ENCODE measurements at regions not wholly inside any gene's neighbourhood (a gene's known extent, or its start where the extent isn't known, plus 50 kb on each side); places are given as distances from the start of the nearest gene placed in this dataset.
"Not testable (repeated sequence)": the region's sequence is repeated elsewhere in the genome, so short reads cannot be mapped to it uniquely, and the experiment has no call there.

- Histone ChIP-seq H3K4me3 (ENCODE audit: low read depth in 1 of 2, low read length in 2 of 2) (no peak overlapping the region), H3K27me3 (ENCODE audit: insufficient read depth, low read length, poor library complexity) (no peaks in the 10 kb centered on the region), H3K9me3 (ENCODE audit: insufficient read depth, low read length, severe bottlenecking) (no peaks in the 10 kb centered on the region), H4K20me1 (ENCODE audit: insufficient read depth, low read length) (no peaks in the 10 kb centered on the region), H3K79me2 (ENCODE audit: insufficient read depth, low read length) (no peaks in the 10 kb centered on the region), H3K4me1 (ENCODE audit: insufficient read depth, low read length) (no peaks in the 10 kb centered on the region), H3K9ac (ENCODE audit: low read depth, low read length) (no peak overlapping the region), H3K4me2 (ENCODE audit: insufficient read depth, low read length) (no peak overlapping the region), H3K36me3 (ENCODE audit: insufficient read depth, low read length) (no peaks in the 10 kb centered on the region), H2AFZ (ENCODE audit: low read depth, low read length) (no peak overlapping the region), H3K27ac (ENCODE audit: low read length) (no peak overlapping the region)
- DNase-seq, result no peak
- ATAC-seq (ENCODE audit: insufficient read depth, low read depth), result no peak
- TF ChIP-seq CTCF (IDR thresholded peaks at IDR 0.05; ENCODE audit: borderline replicate concordance, extremely low read depth, low read length, poor library complexity, severe bottlenecking), result no peak
- no peak for TF ChIP-seq EZH2 (IDR thresholded peaks at IDR 0.05; ENCODE audit: borderline replicate concordance, low read depth, low read length, severe bottlenecking)
These were observed 142.2 kb upstream of the LRRC3B start for GRCh38 chr3:26480377-26480776.

- DNase-seq, result no peak
These were observed 138.4 kb upstream of the LRRC3B start for GRCh38 chr3:26484140-26484539.

GRCh38 chr3:26498271-26498670 is 124.3 kb upstream of the LRRC3B start:
- H3K4me2 ChIP-seq (ENCODE audit: insufficient read depth, low read length), result no peak overlapping the region
- TF ChIP-seq CTCF (IDR thresholded peaks at IDR 0.05; ENCODE audit: borderline replicate concordance, extremely low read depth, low read length, poor library complexity, severe bottlenecking) (no peak), EZH2 (IDR thresholded peaks at IDR 0.05; ENCODE audit: borderline replicate concordance, low read depth, low read length, severe bottlenecking) (no peak)
- no peak overlapping the region for H3K9ac ChIP-seq (ENCODE audit: low read depth, low read length)
- no peaks in the 10 kb centered on the region for H3K79me2 ChIP-seq (ENCODE audit: insufficient read depth, low read length)
- H3K36me3 ChIP-seq (ENCODE audit: insufficient read depth, low read length), result no peaks in the 10 kb centered on the region
- DNase-seq, result no peak
- no peaks in the 10 kb centered on the region for H3K27me3 ChIP-seq (ENCODE audit: insufficient read depth, low read length, poor library complexity)
- H3K27ac ChIP-seq (ENCODE audit: low read length), result no peak overlapping the region
- no peak for ATAC-seq (ENCODE audit: insufficient read depth, low read depth)
- no peaks in the 10 kb centered on the region for H3K9me3 ChIP-seq (ENCODE audit: insufficient read depth, low read length, severe bottlenecking)
- no peaks in the 10 kb centered on the region for H4K20me1 ChIP-seq (ENCODE audit: insufficient read depth, low read length)
- H3K4me3 ChIP-seq (ENCODE audit: low read depth in 1 of 2, low read length in 2 of 2), result no peak overlapping the region
- H3K4me1 ChIP-seq (ENCODE audit: insufficient read depth, low read length), result no peaks in the 10 kb centered on the region
- no peak overlapping the region for H2AFZ ChIP-seq (ENCODE audit: low read depth, low read length)

More at GRCh38 chr3:26484140-26484539, 138.4 kb upstream of the LRRC3B start:
- Histone ChIP-seq H3K4me3 (ENCODE audit: low read depth in 1 of 2, low read length in 2 of 2) (no peak overlapping the region), H3K27me3 (ENCODE audit: insufficient read depth, low read length, poor library complexity) (no peaks in the 10 kb centered on the region), H3K4me2 (ENCODE audit: insufficient read depth, low read length) (no peak overlapping the region), H3K27ac (ENCODE audit: low read length) (no peak overlapping the region), H3K9me3 (ENCODE audit: insufficient read depth, low read length, severe bottlenecking) (no peaks in the 10 kb centered on the region), H3K79me2 (ENCODE audit: insufficient read depth, low read length) (no peaks in the 10 kb centered on the region), H3K4me1 (ENCODE audit: insufficient read depth, low read length) (no peaks in the 10 kb centered on the region), H2AFZ (ENCODE audit: low read depth, low read length) (no peak overlapping the region), H3K9ac (ENCODE audit: low read depth, low read length) (no peak overlapping the region), H4K20me1 (ENCODE audit: insufficient read depth, low read length) (no peaks in the 10 kb centered on the region), H3K36me3 (ENCODE audit: insufficient read depth, low read length) (no peaks in the 10 kb centered on the region)
- TF ChIP-seq EZH2 (IDR thresholded peaks at IDR 0.05; ENCODE audit: borderline replicate concordance, low read depth, low read length, severe bottlenecking) (no peak), CTCF (IDR thresholded peaks at IDR 0.05; ENCODE audit: borderline replicate concordance, extremely low read depth, low read length, poor library complexity, severe bottlenecking) (no peak)
- no peak for ATAC-seq (ENCODE audit: insufficient read depth, low read depth)

- Histone ChIP-seq H3K4me1 (ENCODE audit: insufficient read depth, low read length) (no peaks in the 10 kb centered on the region), H3K4me3 (ENCODE audit: low read depth in 1 of 2, low read length in 2 of 2) (no peak overlapping the region), H3K9ac (ENCODE audit: low read depth, low read length) (no peak overlapping the region), H3K79me2 (ENCODE audit: insufficient read depth, low read length) (no peaks in the 10 kb centered on the region), H3K36me3 (ENCODE audit: insufficient read depth, low read length) (no peaks in the 10 kb centered on the region), H4K20me1 (ENCODE audit: insufficient read depth, low read length) (no peaks in the 10 kb centered on the region), H2AFZ (ENCODE audit: low read depth, low read length) (no peak overlapping the region), H3K27me3 (ENCODE audit: insufficient read depth, low read length, poor library complexity) (no peaks in the 10 kb centered on the region), H3K27ac (ENCODE audit: low read length) (no peak overlapping the region), H3K9me3 (ENCODE audit: insufficient read depth, low read length, severe bottlenecking) (no peaks in the 10 kb centered on the region), H3K4me2 (ENCODE audit: insufficient read depth, low read length) (no peak overlapping the region)
- DNase-seq (no peak), ATAC-seq (ENCODE audit: insufficient read depth, low read depth) (no peak)
- TF ChIP-seq EZH2 (IDR thresholded peaks at IDR 0.05; ENCODE audit: borderline replicate concordance, low read depth, low read length, severe bottlenecking) (no peak), CTCF (IDR thresholded peaks at IDR 0.05; ENCODE audit: borderline replicate concordance, extremely low read depth, low read length, poor library complexity, severe bottlenecking) (no peak)
These were observed 117.2 kb upstream of the LRRC3B start for GRCh38 chr3:26505399-26505798.

GRCh38 chr3:26514445-26515029 is 108.0 kb upstream of the LRRC3B start:
- not testable (repeated sequence) for H3K4me2 ChIP-seq (ENCODE audit: insufficient read depth, low read length); H3K4me3 ChIP-seq (ENCODE audit: low read depth in 1 of 2, low read length in 2 of 2); H3K27me3 ChIP-seq (ENCODE audit: insufficient read depth, low read length, poor library complexity); DNase-seq; H3K9ac ChIP-seq (ENCODE audit: low read depth, low read length); H3K9me3 ChIP-seq (ENCODE audit: insufficient read depth, low read length, severe bottlenecking); H3K36me3 ChIP-seq (ENCODE audit: insufficient read depth, low read length); H4K20me1 ChIP-seq (ENCODE audit: insufficient read depth, low read length); H3K4me1 ChIP-seq (ENCODE audit: insufficient read depth, low read length); ATAC-seq (ENCODE audit: insufficient read depth, low read depth); H2AFZ ChIP-seq (ENCODE audit: low read depth, low read length); H3K27ac ChIP-seq (ENCODE audit: low read length); H3K79me2 ChIP-seq (ENCODE audit: insufficient read depth, low read length)

Data from DND-41 (cell line).